ENCODE measurements at regions not wholly inside any gene's neighbourhood (a gene's known extent, or its start where the extent isn't known, plus 50 kb on each side); places are given as distances from the start of the nearest gene placed in this dataset.

GRCh38 chr5:74342948-74343682, 297.4 kb downstream of the ENC1 start:
- TF ChIP-seq, protein P1, sequence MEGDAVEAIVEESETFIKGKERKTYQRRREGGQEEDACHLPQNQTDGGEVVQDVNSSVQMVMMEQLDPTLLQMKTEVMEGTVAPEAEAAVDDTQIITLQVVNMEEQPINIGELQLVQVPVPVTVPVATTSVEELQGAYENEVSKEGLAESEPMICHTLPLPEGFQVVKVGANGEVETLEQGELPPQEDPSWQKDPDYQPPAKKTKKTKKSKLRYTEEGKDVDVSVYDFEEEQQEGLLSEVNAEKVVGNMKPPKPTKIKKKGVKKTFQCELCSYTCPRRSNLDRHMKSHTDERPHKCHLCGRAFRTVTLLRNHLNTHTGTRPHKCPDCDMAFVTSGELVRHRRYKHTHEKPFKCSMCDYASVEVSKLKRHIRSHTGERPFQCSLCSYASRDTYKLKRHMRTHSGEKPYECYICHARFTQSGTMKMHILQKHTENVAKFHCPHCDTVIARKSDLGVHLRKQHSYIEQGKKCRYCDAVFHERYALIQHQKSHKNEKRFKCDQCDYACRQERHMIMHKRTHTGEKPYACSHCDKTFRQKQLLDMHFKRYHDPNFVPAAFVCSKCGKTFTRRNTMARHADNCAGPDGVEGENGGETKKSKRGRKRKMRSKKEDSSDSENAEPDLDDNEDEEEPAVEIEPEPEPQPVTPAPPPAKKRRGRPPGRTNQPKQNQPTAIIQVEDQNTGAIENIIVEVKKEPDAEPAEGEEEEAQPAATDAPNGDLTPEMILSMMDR (IDR thresholded peaks at IDR 0.05; ENCODE audit: extremely low read depth in 1 of 2, insufficient read depth in 1 of 2, low read depth in 1 of 2, low read length in 2 of 2), result no peak
- TF ChIP-seq POLR2A (IDR thresholded peaks at IDR 0.05; ENCODE audit: low read depth, low read length) (no peak), EZH2 (IDR thresholded peaks at IDR 0.05; ENCODE audit: borderline replicate concordance, low read depth, low read length, severe bottlenecking) (no peak), POLR2AphosphoS5 (IDR thresholded peaks at IDR 0.05; ENCODE audit: insufficient read depth, low read depth, low read length) (no peak), MYC (IDR thresholded peaks at IDR 0.05; ENCODE audit: low read depth, low read length) (no peak), GATA2 (IDR thresholded peaks at IDR 0.05; ENCODE audit: insufficient read depth, insufficient read length, low read depth, low read length) (no peak), MAX (IDR thresholded peaks at IDR 0.05; ENCODE audit: insufficient read depth, insufficient read length) (no peak), FOS (IDR thresholded peaks at IDR 0.05; ENCODE audit: borderline replicate concordance, insufficient read depth, low read length) (no peak), JUN (IDR thresholded peaks at IDR 0.05; ENCODE audit: borderline replicate concordance, insufficient read depth, insufficient read length, low read depth) (no peak)

All from endothelial cell of umbilical vein (primary cell).